ENCODE measurements at regions not wholly inside any gene's neighbourhood (a gene's known extent, or its start where the extent isn't known, plus 50 kb on each side); places are given as distances from the start of the nearest gene placed in this dataset.

GRCh38 chr9:96168882-96169281 is 133.1 kb downstream of the HSD17B3 start:
- no TSS peak for BruUV-seq (replicated peaks)

GRCh38 chr9:96167011-96167410 is 135.0 kb downstream of the HSD17B3 start:
- H3K4me1 ChIP-seq (ENCODE audit: insufficient read depth, low read length, poor library complexity, severe bottlenecking), result no peaks in the 10 kb centered on the region
- no peak overlapping the region for H3K4me3 ChIP-seq (ENCODE audit: low read depth, low read length, poor library complexity, severe bottlenecking)
- H3K9me2 ChIP-seq (ENCODE audit: insufficient read depth, low read length), result no peaks in the 10 kb centered on the region
- TF ChIP-seq CTCF (conservative IDR thresholded peaks at IDR 0.05; ENCODE audit: low read length) (no peak), EZH2phosphoT487 (IDR thresholded peaks at IDR 0.05; ENCODE audit: borderline replicate concordance, low read depth, low read length) (no peak)
- no peak overlapping the region for H3K27ac ChIP-seq (ENCODE audit: low read depth, low read length, poor library complexity, severe bottlenecking)
- H3K36me3 ChIP-seq (ENCODE audit: insufficient read depth, low read length), result no peaks in the 10 kb centered on the region
- no peak for DNase-seq (ENCODE audit: low spot score)
- H4K20me1 ChIP-seq (ENCODE audit: insufficient read depth, low read length), result no peaks in the 10 kb centered on the region
- no peak overlapping the region for H3K4me2 ChIP-seq (ENCODE audit: low read length)
- intact Hi-C loops (cut with micrococcal nuclease; ENCODE audit: unreplicated experiment), result no loop called here
- ChIA-PET POLR2A (no interaction called here), CTCF (ENCODE audit: unreplicated experiment) (interaction anchor here (0.6 kb wide), 1 partner anchor 187 kb away, joined by 3 read pairs; no protein-coding TSS in a partner anchor)
- BruUV-seq (replicated peaks), result no TSS peak
- no peaks in the 10 kb centered on the region for H3K79me2 ChIP-seq (ENCODE audit: insufficient read depth, low read depth, low read length)
- H2AFZ ChIP-seq (ENCODE audit: low read length), result no peak overlapping the region
- no peaks in the 10 kb centered on the region for H3K9me3 ChIP-seq (ENCODE audit: low read length)

More at GRCh38 chr9:96168882-96169281, 133.1 kb downstream of the HSD17B3 start:
- H3K36me3 ChIP-seq (ENCODE audit: insufficient read depth, low read length), result no peaks in the 10 kb centered on the region
- H3K9me2 ChIP-seq (ENCODE audit: insufficient read depth, low read length), result no peaks in the 10 kb centered on the region
- H3K27ac ChIP-seq (ENCODE audit: low read depth, low read length, poor library complexity, severe bottlenecking), result no peak overlapping the region
- H2AFZ ChIP-seq (ENCODE audit: low read length), result no peak overlapping the region
- ChIA-PET POLR2A (no interaction called here), CTCF (ENCODE audit: unreplicated experiment) (interaction anchor here (0.5 kb wide), 1 partner anchor 48 kb away, joined by 3 read pairs; no protein-coding TSS in a partner anchor)
- H3K4me3 ChIP-seq (ENCODE audit: low read depth, low read length, poor library complexity, severe bottlenecking), result no peak overlapping the region
- H3K79me2 ChIP-seq (ENCODE audit: insufficient read depth, low read depth, low read length), result no peaks in the 10 kb centered on the region
- no peak overlapping the region for H3K4me2 ChIP-seq (ENCODE audit: low read length)
- DNase-seq (ENCODE audit: low spot score), result no peak
- no peaks in the 10 kb centered on the region for H3K9me3 ChIP-seq (ENCODE audit: low read length)
- H3K4me1 ChIP-seq (ENCODE audit: insufficient read depth, low read length, poor library complexity, severe bottlenecking), result no peaks in the 10 kb centered on the region
- TF ChIP-seq EZH2phosphoT487 (IDR thresholded peaks at IDR 0.05; ENCODE audit: borderline replicate concordance, low read depth, low read length) (no peak), CTCF (conservative IDR thresholded peaks at IDR 0.05; ENCODE audit: low read length) (no peak)
- H4K20me1 ChIP-seq (ENCODE audit: insufficient read depth, low read length), result no peaks in the 10 kb centered on the region
- intact Hi-C loops (cut with micrococcal nuclease; ENCODE audit: unreplicated experiment), result no loop called here

GRCh38 chr9:96164268-96164683 is 137.7 kb downstream of the HSD17B3 start:
- CTCF ChIA-PET (ENCODE audit: unreplicated experiment), result no interaction called here

More at GRCh38 chr9:96164268-96164683, 137.7 kb downstream of the HSD17B3 start:
- intact Hi-C loops (cut with micrococcal nuclease; ENCODE audit: unreplicated experiment), result no loop called here
- BruUV-seq (replicated peaks), result no TSS peak
- Histone ChIP-seq H3K36me3 (ENCODE audit: insufficient read depth, low read length) (no peaks in the 10 kb centered on the region), H3K4me3 (ENCODE audit: low read depth, low read length, poor library complexity, severe bottlenecking) (no peak overlapping the region), H3K9me3 (ENCODE audit: low read length) (no peaks in the 10 kb centered on the region), H3K27ac (ENCODE audit: low read depth, low read length, poor library complexity, severe bottlenecking) (no peak overlapping the region), H3K79me2 (ENCODE audit: insufficient read depth, low read depth, low read length) (no peaks in the 10 kb centered on the region), H3K4me1 (ENCODE audit: insufficient read depth, low read length, poor library complexity, severe bottlenecking) (no peaks in the 10 kb centered on the region), H2AFZ (ENCODE audit: low read length) (no peak overlapping the region), H4K20me1 (ENCODE audit: insufficient read depth, low read length) (no peaks in the 10 kb centered on the region), H3K4me2 (ENCODE audit: low read length) (no peak overlapping the region), H3K9me2 (ENCODE audit: insufficient read depth, low read length) (no peaks in the 10 kb centered on the region)
- DNase-seq (ENCODE audit: low spot score), result no peak
- POLR2A ChIA-PET, result interaction anchor here (0.7 kb wide), 1 partner anchor 1086 kb away, joined by 5 read pairs; no protein-coding TSS in a partner anchor
- TF ChIP-seq CTCF (conservative IDR thresholded peaks at IDR 0.05; ENCODE audit: low read length) (no peak), EZH2phosphoT487 (IDR thresholded peaks at IDR 0.05; ENCODE audit: borderline replicate concordance, low read depth, low read length) (no peak)
